OCI-LY1 (cell line): ENCODE measurements at regions not wholly inside any gene's neighbourhood (a gene's known extent, or its start where the extent isn't known, plus 50 kb on each side); places are given as distances from the start of the nearest gene placed in this dataset.

Experiments
- H2AFZ ChIP-seq: fragments of 200-600 bp; sonication (generic), shearing (Covaris generic); 2 replicates; pipeline ENCODE4 v1.6.0; 2014; ENCODE audit warnings: antibody characterized with exemption, mild to moderate bottlenecking, low read length
- H3F3A ChIP-seq: fragments of 200-600 bp; sonication (generic), shearing (Covaris generic); 2 replicates; pipeline ENCODE4 v1.6.0; 2014; ENCODE audit warnings: mild to moderate bottlenecking, antibody characterized with exemption, low read length, moderate library complexity; ENCODE audit not compliant: insufficient read depth
- H3K27ac ChIP-seq: fragments of 200-600 bp; sonication (generic); 2 replicates; pipeline ENCODE4 v1.5.1; 2014; ENCODE audit warnings: low read length, mixed run types, mild to moderate bottlenecking, low read depth; ENCODE audit not compliant: poor library complexity, severe bottlenecking
- H3K27me3 ChIP-seq: fragments of 200-600 bp; sonication (generic); 2 replicates; pipeline ENCODE4 v1.6.0; 2014; ENCODE audit warnings: antibody characterized with exemption, mild to moderate bottlenecking, low read length, moderate library complexity; ENCODE audit not compliant: insufficient read depth
- H3K36me3 ChIP-seq: fragments of 200-600 bp; sonication (generic); 2 replicates; pipeline ENCODE4 v1.6.1; 2014; ENCODE audit warnings: mild to moderate bottlenecking, antibody characterized with exemption, low read length, moderate library complexity, mixed read lengths; ENCODE audit not compliant: insufficient read depth
- H3K4me1 ChIP-seq: fragments of 200-600 bp; sonication (generic); 2 replicates; pipeline ENCODE4 v1.5.1; 2014; ENCODE audit warnings: mild to moderate bottlenecking, low read length, moderate library complexity; ENCODE audit not compliant: insufficient read depth, severe bottlenecking
- H3K4me2 ChIP-seq: fragments of 200-600 bp; sonication (generic), shearing (Covaris generic); 2 replicates; pipeline ENCODE4 v1.6.1; 2014; ENCODE audit warnings: low read length
- H3K4me3 ChIP-seq: fragments of 200-600 bp; sonication (generic); 2 replicates; pipeline ENCODE4 v1.5.1; 2014; ENCODE audit warnings: low read length, low read depth, mild to moderate bottlenecking, mixed read lengths; ENCODE audit not compliant: poor library complexity, severe bottlenecking
- H3K79me2 ChIP-seq: fragments of 200-600 bp; shearing (Covaris generic); 2 replicates; pipeline ENCODE4 v1.6.1; 2016; ENCODE audit warnings: mixed run types, low read length, mixed read lengths; ENCODE audit not compliant: insufficient read depth
- H3K9ac ChIP-seq: fragments of 200-600 bp; sonication (generic), shearing (Covaris generic); 2 replicates; pipeline ENCODE4 v1.6.1; 2014; ENCODE audit warnings: mild to moderate bottlenecking, low read length, mixed read lengths
- H3K9me2 ChIP-seq: fragments of 200-600 bp; sonication (generic), shearing (Covaris generic); 2 replicates; pipeline ENCODE4 v1.6.1; 2014; ENCODE audit warnings: low read depth, mild to moderate bottlenecking, low read length, mixed read lengths
- H3K9me3 ChIP-seq: fragments of 200-600 bp; shearing (Covaris generic); 2 replicates; pipeline ENCODE4 v1.6.1; 2014; ENCODE audit warnings: low read length, mixed read lengths
- H4K20me1 ChIP-seq: fragments of 200-600 bp; sonication (generic), shearing (Covaris generic); 2 replicates; pipeline ENCODE4 v1.6.0; 2016; ENCODE audit warnings: mild to moderate bottlenecking, low read length; ENCODE audit not compliant: insufficient read depth
- EZH2 ChIP-seq: fragments of 200-600 bp; sonication (generic), shearing (Covaris generic); IDR thresholded peaks from 2 replicates; pipeline ENCODE4 v1.8.0; 2017; ENCODE audit warnings: borderline replicate concordance, mixed run types, mild to moderate bottlenecking, antibody characterized with exemption, low read length, moderate library complexity, mixed read lengths
- TF ChIP-seq, protein P1 (sequence below): fragments of 200-600 bp; sonication (generic), shearing (Covaris generic); IDR thresholded peaks from 2 replicates; pipeline ENCODE4 v1.5.1; 2017; ENCODE audit warnings: mild to moderate bottlenecking, antibody characterized with exemption, low read length, moderate library complexity, mixed read lengths

DNA sequence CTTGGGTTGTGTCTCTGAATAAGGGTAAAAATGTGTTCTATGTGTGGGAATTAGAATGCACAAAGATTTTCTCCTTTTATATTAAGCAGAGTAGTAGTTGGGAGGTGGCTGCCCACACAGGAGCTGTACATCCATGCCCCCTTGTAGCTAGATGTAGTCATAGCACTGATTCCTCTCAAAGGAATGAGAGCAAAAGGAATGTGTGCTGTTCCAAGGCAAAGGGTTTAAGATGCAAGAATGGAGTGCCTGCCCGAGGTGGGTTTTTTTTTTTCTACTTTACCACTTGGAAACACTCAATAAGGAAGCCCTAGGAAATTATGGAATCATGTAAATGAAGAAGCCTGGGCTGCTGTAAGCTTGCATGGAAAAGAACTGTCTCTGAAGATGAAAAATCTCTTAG is 2183.2 kb upstream of the AGA start:
- Histone ChIP-seq H3K4me3 (no peak overlapping the region), H3K27ac (no peak overlapping the region), H3K36me3 (no peaks in the 10 kb centered on the region), H3K9me3 (no peaks in the 10 kb centered on the region), H3K79me2 (no peaks in the 10 kb centered on the region), H3K4me2 (no peak overlapping the region), H3K4me1 (no peaks in the 10 kb centered on the region), H3K9ac (no peak overlapping the region), H3K9me2 (no peaks in the 10 kb centered on the region), H3F3A (no peaks in the 10 kb centered on the region), H4K20me1 (no peaks in the 10 kb centered on the region), H2AFZ (no peak overlapping the region), H3K27me3 (no peaks in the 10 kb centered on the region)
- TF ChIP-seq, protein P1, sequence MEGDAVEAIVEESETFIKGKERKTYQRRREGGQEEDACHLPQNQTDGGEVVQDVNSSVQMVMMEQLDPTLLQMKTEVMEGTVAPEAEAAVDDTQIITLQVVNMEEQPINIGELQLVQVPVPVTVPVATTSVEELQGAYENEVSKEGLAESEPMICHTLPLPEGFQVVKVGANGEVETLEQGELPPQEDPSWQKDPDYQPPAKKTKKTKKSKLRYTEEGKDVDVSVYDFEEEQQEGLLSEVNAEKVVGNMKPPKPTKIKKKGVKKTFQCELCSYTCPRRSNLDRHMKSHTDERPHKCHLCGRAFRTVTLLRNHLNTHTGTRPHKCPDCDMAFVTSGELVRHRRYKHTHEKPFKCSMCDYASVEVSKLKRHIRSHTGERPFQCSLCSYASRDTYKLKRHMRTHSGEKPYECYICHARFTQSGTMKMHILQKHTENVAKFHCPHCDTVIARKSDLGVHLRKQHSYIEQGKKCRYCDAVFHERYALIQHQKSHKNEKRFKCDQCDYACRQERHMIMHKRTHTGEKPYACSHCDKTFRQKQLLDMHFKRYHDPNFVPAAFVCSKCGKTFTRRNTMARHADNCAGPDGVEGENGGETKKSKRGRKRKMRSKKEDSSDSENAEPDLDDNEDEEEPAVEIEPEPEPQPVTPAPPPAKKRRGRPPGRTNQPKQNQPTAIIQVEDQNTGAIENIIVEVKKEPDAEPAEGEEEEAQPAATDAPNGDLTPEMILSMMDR: no peak
- no peak for TF ChIP-seq EZH2

DNA sequence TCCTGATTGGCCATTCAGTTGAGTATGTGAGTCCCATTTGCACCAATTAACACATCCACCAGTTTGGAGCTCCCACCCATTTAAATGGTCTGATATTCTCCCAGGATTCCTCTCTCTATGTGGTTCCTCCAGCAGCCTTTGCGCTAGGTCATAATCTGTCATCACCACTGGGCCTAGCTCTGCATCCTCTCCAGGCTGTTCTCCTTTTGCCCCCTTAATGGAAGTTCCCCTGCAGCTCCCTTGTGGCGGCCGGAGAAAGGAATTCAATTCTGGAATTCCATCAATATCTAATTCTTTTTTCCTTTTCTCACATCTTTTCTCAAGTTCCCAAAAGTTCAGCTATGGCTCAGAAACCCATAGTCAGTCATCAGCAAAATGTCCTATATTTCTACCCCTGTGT is 2184.4 kb upstream of the AGA start:
- H3K9me2 ChIP-seq: no peaks in the 10 kb centered on the region
- H3K4me1 ChIP-seq: no peaks in the 10 kb centered on the region
- H3K79me2 ChIP-seq: no peaks in the 10 kb centered on the region
- H3F3A ChIP-seq: no peaks in the 10 kb centered on the region
- no peak overlapping the region for H3K4me2 ChIP-seq
- no peak overlapping the region for H3K27ac ChIP-seq
- no peak for TF ChIP-seq EZH2
- TF ChIP-seq, protein P1: no peak
- H2AFZ ChIP-seq: no peak overlapping the region
- H4K20me1 ChIP-seq: no peaks in the 10 kb centered on the region
- H3K36me3 ChIP-seq: no peaks in the 10 kb centered on the region
- H3K27me3 ChIP-seq: no peaks in the 10 kb centered on the region
- no peak overlapping the region for H3K4me3 ChIP-seq
- no peak overlapping the region for H3K9ac ChIP-seq
- H3K9me3 ChIP-seq: no peaks in the 10 kb centered on the region

DNA sequence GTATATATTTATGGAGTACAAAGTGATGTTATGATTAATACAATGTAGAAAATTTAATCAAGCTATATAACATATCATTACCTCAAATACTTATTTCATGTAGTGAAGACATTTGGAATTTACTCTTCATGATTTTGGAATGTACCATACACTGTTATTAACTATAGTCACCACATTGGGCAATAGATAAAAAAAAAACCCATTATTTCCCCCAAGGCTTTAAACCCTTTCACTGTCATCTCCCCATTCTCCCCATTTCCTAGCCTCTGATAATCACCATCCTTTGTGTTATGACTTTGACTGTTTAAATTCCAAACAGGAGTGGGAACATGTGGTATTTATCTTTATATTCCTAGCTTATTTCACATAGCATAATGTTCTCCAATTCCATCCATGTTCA is 2189.1 kb upstream of the AGA start:
- Histone ChIP-seq H3K9me2 (no peaks in the 10 kb centered on the region), H3K9me3 (no peaks in the 10 kb centered on the region), H3K27me3 (no peaks in the 10 kb centered on the region), H3K36me3 (no peaks in the 10 kb centered on the region), H2AFZ (no peak overlapping the region), H3K4me2 (no peak overlapping the region), H3K4me1 (no peaks in the 10 kb centered on the region), H3K79me2 (no peaks in the 10 kb centered on the region), H3K4me3 (no peak overlapping the region), H3F3A (no peaks in the 10 kb centered on the region), H3K27ac (no peak overlapping the region), H3K9ac (no peak overlapping the region), H4K20me1 (no peaks in the 10 kb centered on the region)
- TF ChIP-seq, protein P1: no peak
- TF ChIP-seq EZH2: no peak
